C4-2B (cell line): ENCODE measurements at regions not wholly inside any gene's neighbourhood (a gene's known extent, or its start where the extent isn't known, plus 50 kb on each side); places are given as distances from the start of the nearest gene placed in this dataset.

Source experiments
- ZFX ChIP-seq: fragments of 450-650 bp; IDR thresholded peaks from 2 replicates; pipeline ENCODE4 v1.6.1; 2017
- TF ChIP-seq, protein P1 (sequence below): fragments of 450-650 bp; conservative IDR thresholded peaks from 2 replicates; pipeline ENCODE4 v1.5.1; 2017; ENCODE audit warnings: mild to moderate bottlenecking

- TF ChIP-seq, protein P1, sequence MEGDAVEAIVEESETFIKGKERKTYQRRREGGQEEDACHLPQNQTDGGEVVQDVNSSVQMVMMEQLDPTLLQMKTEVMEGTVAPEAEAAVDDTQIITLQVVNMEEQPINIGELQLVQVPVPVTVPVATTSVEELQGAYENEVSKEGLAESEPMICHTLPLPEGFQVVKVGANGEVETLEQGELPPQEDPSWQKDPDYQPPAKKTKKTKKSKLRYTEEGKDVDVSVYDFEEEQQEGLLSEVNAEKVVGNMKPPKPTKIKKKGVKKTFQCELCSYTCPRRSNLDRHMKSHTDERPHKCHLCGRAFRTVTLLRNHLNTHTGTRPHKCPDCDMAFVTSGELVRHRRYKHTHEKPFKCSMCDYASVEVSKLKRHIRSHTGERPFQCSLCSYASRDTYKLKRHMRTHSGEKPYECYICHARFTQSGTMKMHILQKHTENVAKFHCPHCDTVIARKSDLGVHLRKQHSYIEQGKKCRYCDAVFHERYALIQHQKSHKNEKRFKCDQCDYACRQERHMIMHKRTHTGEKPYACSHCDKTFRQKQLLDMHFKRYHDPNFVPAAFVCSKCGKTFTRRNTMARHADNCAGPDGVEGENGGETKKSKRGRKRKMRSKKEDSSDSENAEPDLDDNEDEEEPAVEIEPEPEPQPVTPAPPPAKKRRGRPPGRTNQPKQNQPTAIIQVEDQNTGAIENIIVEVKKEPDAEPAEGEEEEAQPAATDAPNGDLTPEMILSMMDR = no peak
- TF ChIP-seq ZFX = no peak
Observed at GRCh38 chr13:22252281-22252830, 581.5 kb downstream of the FGF9 start.
